Calu3 (cell line): ENCODE measurements at regions not wholly inside any gene's neighbourhood (a gene's known extent, or its start where the extent isn't known, plus 50 kb on each side); places are given as distances from the start of the nearest gene placed in this dataset.

ENCODE experiments used
- BruUV-seq: library from RNA; stranded (reverse); fragments of 400-500 nt; replicated peaks from 2 replicates; lab custom pipeline; 2021; lab: Mats Ljungman, UMichigan
- CTCF ChIA-PET: fragments of 300-600 bp; sonication (Branson Sonifier 250); formaldehyde crosslinking; loops from one replicate; lab custom pipeline; 2022; ENCODE audit warnings: antibody characterized with exemption; lab: Charles Lee
- DNase-seq: peaks from one replicate; pipeline ENCODE4 v3.0.0; 2022
- H3K27ac Mint-ChIP-seq: one replicate; pipeline ENCODE4 v1.8.0; 2022; ENCODE audit warnings: mixed read lengths; ENCODE audit not compliant: unreplicated experiment
- H3K27me3 Mint-ChIP-seq: one replicate; pipeline ENCODE4 v1.8.0; 2022; ENCODE audit warnings: mixed read lengths; ENCODE audit not compliant: unreplicated experiment
- H3K36me3 Mint-ChIP-seq: one replicate; pipeline ENCODE4 v1.8.0; 2022; ENCODE audit warnings: mild to moderate bottlenecking, moderate library complexity, mixed read lengths; ENCODE audit not compliant: insufficient read depth, unreplicated experiment
- H3K4me1 Mint-ChIP-seq: one replicate; pipeline ENCODE4 v1.8.0; 2022; ENCODE audit warnings: mild to moderate bottlenecking, low read depth, mixed read lengths; ENCODE audit not compliant: unreplicated experiment
- H3K4me3 Mint-ChIP-seq: one replicate; pipeline ENCODE4 v1.8.0; 2022; ENCODE audit warnings: mild to moderate bottlenecking, low read depth, moderate library complexity, mixed read lengths; ENCODE audit not compliant: unreplicated experiment
- H3K9me3 Mint-ChIP-seq: one replicate; pipeline ENCODE4 v1.8.0; 2022; ENCODE audit warnings: low read depth, mixed read lengths; ENCODE audit not compliant: unreplicated experiment
- intact Hi-C: fragments of 100-400 bp; cut with micrococcal nuclease; formaldehyde crosslinking; loops from one replicate; pipeline ENCODE4 v1.10.0; 2022; ENCODE audit not compliant: unreplicated experiment
- TF ChIP-seq, protein P1 (sequence below): fragments of 200-600 bp; IDR thresholded peaks from one replicate; pipeline ENCODE4 v1.8.0; 2022; ENCODE audit warnings: antibody characterized with exemption; ENCODE audit not compliant: unreplicated experiment

GRCh38 chr7:24384362-24385030 is 100.5 kb downstream of the NPY start:
- no peak for DNase-seq
- BruUV-seq: no TSS peak
- TF ChIP-seq, protein P1, sequence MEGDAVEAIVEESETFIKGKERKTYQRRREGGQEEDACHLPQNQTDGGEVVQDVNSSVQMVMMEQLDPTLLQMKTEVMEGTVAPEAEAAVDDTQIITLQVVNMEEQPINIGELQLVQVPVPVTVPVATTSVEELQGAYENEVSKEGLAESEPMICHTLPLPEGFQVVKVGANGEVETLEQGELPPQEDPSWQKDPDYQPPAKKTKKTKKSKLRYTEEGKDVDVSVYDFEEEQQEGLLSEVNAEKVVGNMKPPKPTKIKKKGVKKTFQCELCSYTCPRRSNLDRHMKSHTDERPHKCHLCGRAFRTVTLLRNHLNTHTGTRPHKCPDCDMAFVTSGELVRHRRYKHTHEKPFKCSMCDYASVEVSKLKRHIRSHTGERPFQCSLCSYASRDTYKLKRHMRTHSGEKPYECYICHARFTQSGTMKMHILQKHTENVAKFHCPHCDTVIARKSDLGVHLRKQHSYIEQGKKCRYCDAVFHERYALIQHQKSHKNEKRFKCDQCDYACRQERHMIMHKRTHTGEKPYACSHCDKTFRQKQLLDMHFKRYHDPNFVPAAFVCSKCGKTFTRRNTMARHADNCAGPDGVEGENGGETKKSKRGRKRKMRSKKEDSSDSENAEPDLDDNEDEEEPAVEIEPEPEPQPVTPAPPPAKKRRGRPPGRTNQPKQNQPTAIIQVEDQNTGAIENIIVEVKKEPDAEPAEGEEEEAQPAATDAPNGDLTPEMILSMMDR: no peak
- no peak overlapping the region for H3K27ac Mint-ChIP-seq
- CTCF ChIA-PET: interaction anchor here (0.7 kb wide), 2 partner anchors 168 to 390 kb away, joined by 3 to 8 read pairs; no protein-coding TSS in a partner anchor
- peaks cover 58% of the 10 kb centered on the region for H3K27me3 Mint-ChIP-seq
- H3K4me3 Mint-ChIP-seq: no peak overlapping the region
- H3K36me3 Mint-ChIP-seq: no peaks in the 10 kb centered on the region
- no peaks in the 10 kb centered on the region for H3K9me3 Mint-ChIP-seq
- intact Hi-C loops: no loop called here
- peaks cover 6% of the 10 kb centered on the region for H3K4me1 Mint-ChIP-seq

GRCh38 chr7:24388212-24388611 is 104.2 kb downstream of the NPY start:
- TF ChIP-seq, protein P1: no peak
- Mint-ChIP-seq H3K27me3 (peaks cover 29% of the 10 kb centered on the region), H3K4me3 (no peak overlapping the region), H3K36me3 (no peaks in the 10 kb centered on the region), H3K4me1 (no peaks in the 10 kb centered on the region), H3K9me3 (no peaks in the 10 kb centered on the region), H3K27ac (no peak overlapping the region)
- intact Hi-C loops: no loop called here
- BruUV-seq: no TSS peak
- CTCF ChIA-PET: no interaction called here
- no peak for DNase-seq

DNA sequence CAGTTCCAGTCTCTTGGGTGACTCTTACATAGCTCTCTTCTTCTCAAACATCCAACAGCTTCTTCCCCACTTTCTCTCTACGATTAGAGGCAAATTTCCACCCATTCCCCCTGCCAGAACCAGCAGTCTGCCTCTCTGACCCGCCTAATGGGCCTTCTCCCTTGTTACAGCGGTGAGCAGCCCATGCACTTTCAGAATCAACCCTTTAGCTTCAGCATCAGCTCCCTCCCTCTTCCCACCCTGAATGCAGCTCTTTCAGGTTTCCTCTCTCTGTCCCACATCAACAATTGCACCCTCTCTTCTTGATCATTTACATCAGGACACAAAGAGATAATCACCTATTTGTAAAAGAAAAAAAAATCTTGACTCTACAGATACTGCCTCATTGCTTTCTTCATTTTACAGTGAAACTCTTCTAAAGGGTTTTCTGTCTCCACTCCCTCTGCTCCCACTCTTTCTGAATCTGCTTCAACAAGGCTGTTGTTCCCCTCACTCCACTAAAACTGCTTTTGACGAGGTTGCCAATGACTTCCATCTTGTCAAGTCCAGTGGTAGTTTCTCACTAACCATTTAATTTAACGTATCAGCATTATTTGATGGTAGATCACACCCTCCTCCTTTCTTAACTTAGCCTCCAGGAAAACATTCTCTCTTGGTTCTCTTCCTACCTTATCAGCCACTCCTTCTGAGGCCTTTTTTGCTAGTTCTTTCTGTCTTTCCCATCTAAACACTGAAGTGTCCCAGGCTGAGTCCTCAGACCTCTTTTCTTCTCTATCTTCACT is 106.6 kb downstream of the NPY start:
- H3K4me1 Mint-ChIP-seq: no peaks in the 10 kb centered on the region
- no peak overlapping the region for H3K4me3 Mint-ChIP-seq
- DNase-seq: no peak
- no peaks in the 10 kb centered on the region for H3K36me3 Mint-ChIP-seq
- TF ChIP-seq, protein P1: no peak
- H3K9me3 Mint-ChIP-seq: no peaks in the 10 kb centered on the region
- no peak overlapping the region for H3K27ac Mint-ChIP-seq
- no TSS peak for BruUV-seq
- CTCF ChIA-PET: interaction anchor here (0.5 kb wide), 1 partner anchor 505 kb away, joined by 4 read pairs; no protein-coding TSS in a partner anchor
- intact Hi-C loops: no loop called here
- peaks cover 25% of the 10 kb centered on the region for H3K27me3 Mint-ChIP-seq

DNA sequence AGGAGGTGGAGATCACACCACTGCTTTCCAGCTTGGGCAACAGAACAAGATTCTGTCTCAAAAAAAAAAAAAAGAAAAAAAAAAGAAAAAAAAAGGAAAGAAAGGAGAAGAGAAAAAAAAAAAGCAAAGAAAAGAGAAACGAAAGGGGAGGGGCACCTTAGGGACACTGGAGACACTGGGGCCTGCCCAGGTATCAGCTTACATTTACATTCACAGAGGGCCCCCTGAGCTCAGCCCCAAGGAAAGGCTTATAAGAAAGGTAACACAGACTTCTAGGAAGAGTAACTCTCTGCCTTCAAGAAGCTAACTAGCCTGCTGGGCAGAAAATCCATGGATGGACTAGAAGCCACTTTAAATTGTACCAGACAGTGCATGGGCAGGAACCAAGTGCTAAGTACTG is 108.8 kb downstream of the NPY start:
- Mint-ChIP-seq H3K27me3 (peaks cover 3% of the 10 kb centered on the region), H3K27ac (no peak overlapping the region), H3K36me3 (no peaks in the 10 kb centered on the region), H3K9me3 (no peaks in the 10 kb centered on the region), H3K4me3 (no peak overlapping the region), H3K4me1 (no peaks in the 10 kb centered on the region)
- CTCF ChIA-PET: interaction anchor here (0.6 kb wide), 3 partner anchors 182 to 275 kb away, joined by 3 read pairs; no protein-coding TSS in a partner anchor
- BruUV-seq: no TSS peak
- intact Hi-C loops: no loop called here
- DNase-seq: no peak
- TF ChIP-seq, protein P1: no peak
